COLO668 (cell line): ENCODE measurements at regions not wholly inside any gene's neighbourhood (a gene's known extent, or its start where the extent isn't known, plus 50 kb on each side); places are given as distances from the start of the nearest gene placed in this dataset.
"Not testable (repeated sequence)": the region's sequence is repeated elsewhere in the genome, so short reads cannot be mapped to it uniquely, and the experiment has no call there.

Experiments used
- DNase-seq: peaks from one replicate; lab custom pipeline; 2025; ENCODE audit not compliant: unreplicated experiment; lab: John Stamatoyannopoulos, UW

- no peak for DNase-seq
Measured at GRCh38 chr10:130499541-130499940, 363.4 kb downstream of the GLRX3 start.

- no peak for DNase-seq
Measured at GRCh38 chr10:130500261-130501000, 364.2 kb downstream of the GLRX3 start.

GRCh38 chr10:130507461-130507860 is 371.3 kb downstream of the GLRX3 start:
- no peak for DNase-seq

- no peak for DNase-seq
Measured at GRCh38 chr10:130509881-130510689, 373.9 kb downstream of the GLRX3 start.

- DNase-seq, result no peak
Measured at GRCh38 chr10:130510755-130511154, 374.6 kb downstream of the GLRX3 start.

GRCh38 chr10:130511766-130512165 is 375.6 kb downstream of the GLRX3 start:
- DNase-seq, result no peak

- no peak for DNase-seq
Measured at GRCh38 chr10:130512936-130513335, 376.7 kb downstream of the GLRX3 start.

GRCh38 chr10:130513686-130514476 is 377.7 kb downstream of the GLRX3 start:
- no peak for DNase-seq

- DNase-seq, result no peak
Measured at GRCh38 chr10:130515670-130516069, 379.5 kb downstream of the GLRX3 start.

- no peak for DNase-seq
Measured at GRCh38 chr10:130516141-130516735, 380.0 kb downstream of the GLRX3 start.

- not testable (repeated sequence) for DNase-seq
Measured at GRCh38 chr10:130518921-130519320, 382.7 kb downstream of the GLRX3 start.

- DNase-seq, result no peak
Measured at GRCh38 chr10:130519791-130520190, 383.6 kb downstream of the GLRX3 start.

- DNase-seq, result no peak
Measured at GRCh38 chr10:130531312-130531711, 395.1 kb downstream of the GLRX3 start.

GRCh38 chr10:130541090-130541489 is 404.9 kb downstream of the GLRX3 start:
- DNase-seq, result no peak

GRCh38 chr10:130542761-130543160 is 406.6 kb downstream of the GLRX3 start:
- DNase-seq, result peak; percentile 4

- DNase-seq, result no peak
Measured at GRCh38 chr10:130543794-130544193, 407.6 kb downstream of the GLRX3 start.

GRCh38 chr10:130545122-130545521 is 408.9 kb downstream of the GLRX3 start:
- no peak for DNase-seq

GRCh38 chr10:130545697-130546096 is 409.5 kb downstream of the GLRX3 start:
- no peak for DNase-seq

- DNase-seq, result no peak
Measured at GRCh38 chr10:130546841-130547240, 410.6 kb downstream of the GLRX3 start.

- DNase-seq, result no peak
Measured at GRCh38 chr10:130547368-130547767, 411.2 kb downstream of the GLRX3 start.
